Heart right ventricle (tissue), 16 donors: ENCODE measurements at regions not wholly inside any gene's neighbourhood (a gene's known extent, or its start where the extent isn't known, plus 50 kb on each side); places are given as distances from the start of the nearest gene placed in this dataset.

Experiments used
- ATAC-seq, 8 donors: fragments of 200-7000 bp; cut with Tn5 transposase; one replicate each; pipeline ENCODE4 v1.9.1; 2020; ENCODE audit warnings: mild to moderate bottlenecking in 8 of 8, moderate library complexity in 8 of 8, moderate number of reproducible peaks in 1 of 8
- DNase-seq, 2 donors: peaks; one replicate each; pipeline ENCODE4 v3.0.0-alpha.2; 2020
- H3K27ac ChIP-seq, 10 donors: fragments of 200-600 bp; sonication (generic) in 2 of 10; one replicate each; pipeline versions ENCODE4 v1.5.0 to v1.8.0; 2020 to 2022; ENCODE audit warnings: mild to moderate bottlenecking in 3 of 10
- H3K27me3 ChIP-seq, 7 donors: fragments of 200-600 bp; one replicate each; pipeline ENCODE4 v1.8.0; 2021 to 2022; ENCODE audit warnings: mild to moderate bottlenecking in 2 of 7
- H3K36me3 ChIP-seq, 9 donors: fragments of 200-600 bp; sonication (generic) in 1 of 9; one replicate each; pipeline versions ENCODE4 v1.5.0 to v1.8.0; 2020 to 2022; ENCODE audit warnings: mild to moderate bottlenecking in 2 of 9
- H3K4me1 ChIP-seq, 9 donors: fragments of 200-600 bp; sonication (generic) in 1 of 9; one replicate each; pipeline versions ENCODE4 v1.5.0 to v1.8.0; 2020 to 2022; ENCODE audit warnings: mild to moderate bottlenecking in 4 of 9
- H3K4me3 ChIP-seq, 10 donors: fragments of 200-600 bp; sonication (generic) in 2 of 10; one replicate each; pipeline versions ENCODE4 v1.5.0 to v1.8.0; 2020 to 2022; ENCODE audit warnings: mild to moderate bottlenecking in 7 of 10, moderate library complexity in 2 of 10
- H3K9me3 ChIP-seq, 11 donors: fragments of 200-600 bp in 10 of 11; sonication (generic) in 2 of 11; one replicate each; pipeline versions ENCODE4 v1.5.0 to v1.8.0; 2013 to 2022; ENCODE audit warnings: mild to moderate bottlenecking in 2 of 11, control low read depth in 1 of 11, moderate library complexity in 1 of 11
- CTCF ChIP-seq, 9 donors: fragments of 200-600 bp; sonication (generic) in 2 of 9; IDR thresholded peaks; one replicate each; pipeline versions ENCODE4 v1.5.0 to v1.8.0; 2021 to 2022; ENCODE audit warnings: antibody characterized with exemption in 9 of 9, mild to moderate bottlenecking in 5 of 9, moderate library complexity in 1 of 9
- WGBS, 2 donors: extraction: QIAGEN DNeasy Blood & Tissue Kit; methylation state at CpG; one replicate each; pipeline ENCODE4 v1.1.7; 2013; ENCODE audit warnings: inconsistent platforms in 1 of 2; 5-methylcytosine and 5-hydroxymethylcytosine counted together
- intact Hi-C, 10 donors: fragments of 100-400 bp; cut with DNase I; formaldehyde crosslinking; loops; one replicate each; pipeline versions ENCODE4 v1.11.1 to v1.14.2; 2022
- donor health status: Arrhythmogenic right ventricular cardiomyopathy.
- donor health status: ischemic (EF 13 %, LVEDD 7.1; RV severe dilation, severe dysfunction).
- donor health status: healthy with polysubstance abuse.
- donor health status: DM: no; HTN: yes; CAD: no.
- donor health status: DM: no; HTN: no; CAD: no.
- donor health status: ischemic (EF 25% LVEDD 6.9; RV normal size, moderate dysfunction).
- donor health status: ischemic (EF 25% LVEDD 5.7; RV mildly dilated, moderate dysfunction).
- donor health status: healthy.
- donor health status: DM: yes; HTN: yes; CAD: no.
- donor health status: Ischemic cardiomyopathy.
- donor health status: ischemic (EF 35%, LVEDD 5.7; RV mildly dilated, moderate dysfunction).
- donor health status: nonischemic (EF 11% LVEDD 7.7; RV severe dilation, severe dysfunction).
- donor health status: DM: yes; HTN: yes; CAD: no.
- donor health status: PGD.
- donor health status: ischemic (EF 29% LVEDD 5.4; RV normal size, mild dysfunction).
- donor health status: nonischemic (EF 23%, LVEDD 6.1; RV moderate dilation, normal function).

GRCh38 chr2:134081238-134081938 lies 172.5 kb upstream of the MGAT5 start:
- Histone ChIP-seq H3K4me3 (no peak overlapping the region), H3K27ac (peak overlapping the region in 3 of 10 donors; percentile 1 to 21 (median 13)), H3K4me1 (peaks cover 0 to 29% (median 5%) of the 10 kb centered on the region in 9 donors), H3K9me3 (no peaks in the 10 kb centered on the region), H3K27me3 (no peaks in the 10 kb centered on the region), H3K36me3 (no peaks in the 10 kb centered on the region)
- DNase-seq (no peak), ATAC-seq (peak in 6 of 8 donors; percentile 35 to 64 (median 53))
- WGBS, 2 donors: 79 to 86% methylated on average over 8 of the region's 8 CpGs
- intact Hi-C loops: loop anchor here in 1 of 10 donors (10.0 kb wide), 1 partner anchor 197 kb away; no protein-coding TSS in a partner anchor
- no peak for TF ChIP-seq CTCF (IDR thresholded peaks at IDR 0.05)

- no peak overlapping the region for H3K27ac ChIP-seq
These were observed 170.3 kb upstream of the MGAT5 start for GRCh38 chr2:134083548-134083947.

GRCh38 chr2:134086594-134087219 lies 167.2 kb upstream of the MGAT5 start:
- Histone ChIP-seq H3K4me3 (no peak overlapping the region), H3K4me1 (peaks cover 0 to 11% (median 0%) of the 10 kb centered on the region in 9 donors), H3K27ac (peak overlapping the region in 4 of 10 donors; percentile 24 to 53 (median 38)), H3K9me3 (no peaks in the 10 kb centered on the region), H3K27me3 (no peaks in the 10 kb centered on the region), H3K36me3 (no peaks in the 10 kb centered on the region)
- 46 to 47% methylated on average over 9 of the region's 9 CpGs for WGBS, 2 donors
- intact Hi-C loops: loop anchor here in 1 of 10 donors (10.0 kb wide), 1 partner anchor 202 kb away; no protein-coding TSS in a partner anchor
- DNase-seq (no peak), ATAC-seq (peak in 6 of 8 donors; percentile 37 to 79 (median 64))
- no peak for TF ChIP-seq CTCF (IDR thresholded peaks at IDR 0.05)

More at GRCh38 chr2:134083548-134083947, 170.3 kb upstream of the MGAT5 start:
- Histone ChIP-seq H3K27me3 (no peaks in the 10 kb centered on the region), H3K4me1 (peaks cover 0 to 33% (median 5%) of the 10 kb centered on the region in 9 donors), H3K36me3 (no peaks in the 10 kb centered on the region), H3K9me3 (no peaks in the 10 kb centered on the region), H3K4me3 (no peak overlapping the region)
- 75 to 78% methylated on average over 5 of the region's 5 CpGs for WGBS, 2 donors
- TF ChIP-seq CTCF (IDR thresholded peaks at IDR 0.05): no peak
- intact Hi-C loops: loop anchor here in 1 of 10 donors (10.0 kb wide), 1 partner anchor 199 kb away; no protein-coding TSS in a partner anchor
- ATAC-seq (peak in 1 of 8 donors; percentile 26), DNase-seq (no peak)

GRCh38 chr2:134087371-134087921 lies 166.4 kb upstream of the MGAT5 start:
- Histone ChIP-seq H3K36me3 (no peaks in the 10 kb centered on the region), H3K9me3 (no peaks in the 10 kb centered on the region), H3K27ac (peak overlapping the region in 2 of 10 donors; percentile 24 to 53), H3K4me1 (peaks cover 0 to 11% (median 0%) of the 10 kb centered on the region in 9 donors), H3K27me3 (no peaks in the 10 kb centered on the region), H3K4me3 (no peak overlapping the region)
- DNase-seq (no peak), ATAC-seq (peak in 1 of 8 donors; percentile 49)
- TF ChIP-seq CTCF (IDR thresholded peaks at IDR 0.05): no peak
- intact Hi-C loops: loop anchor here in 1 of 10 donors (10.0 kb wide), 1 partner anchor 203 kb away; no protein-coding TSS in a partner anchor
- WGBS, 2 donors: 95 to 99% methylated on average over 2 of the region's 2 CpGs
